ENCODE measurements at regions not wholly inside any gene's neighbourhood (a gene's known extent, or its start where the extent isn't known, plus 50 kb on each side); places are given as distances from the start of the nearest gene placed in this dataset.

- Histone ChIP-seq H3K36me3 (ENCODE audit: control insufficient read depth, insufficient read depth, low read length) (no peaks in the 10 kb centered on the region), H3K4me1 (ENCODE audit: control insufficient read depth, insufficient read depth, low read length) (no peaks in the 10 kb centered on the region), H3K4me3 (ENCODE audit: low read depth in 2 of 2, low read length in 2 of 2) (no peak overlapping the region), H3K9me3 (ENCODE audit: control insufficient read depth, insufficient read depth, low read depth, low read length) (no peaks in the 10 kb centered on the region), H3K27ac (ENCODE audit: low read length) (no peak overlapping the region), H3K27me3 (ENCODE audit: control insufficient read depth, insufficient read depth, low read length) (no peaks in the 10 kb centered on the region)
- no peak for TF ChIP-seq CTCF (IDR thresholded peaks at IDR 0.05)
- DNase-seq (ENCODE audit: low read depth, low spot score): no peak
- POLR2A ChIA-PET: no interaction called here
- CTCF ChIA-PET: no interaction called here
- no TSS peak for BruUV-seq (replicated peaks)
- ATAC-seq: no peak
- in situ Hi-C loops (cut with HindIII; ENCODE audit: low pct_unique_long_range_greater_than_20kb, low sequenced_read_pairs) (no loop called here), intact Hi-C loops (cut with micrococcal nuclease; ENCODE audit: unreplicated experiment) (no loop called here)
Measured at GRCh38 chr21:23130308-23130707, 2132.1 kb downstream of the NCAM2 start.

GRCh38 chr21:23131177-23131576, 2133.0 kb downstream of the NCAM2 start:
- peak; percentile 5 for DNase-seq (ENCODE audit: low read depth, low spot score)
- ChIA-PET POLR2A (no interaction called here), CTCF (no interaction called here)
- H3K9me3 ChIP-seq (ENCODE audit: control insufficient read depth, insufficient read depth, low read depth, low read length): no peaks in the 10 kb centered on the region
- H3K36me3 ChIP-seq (ENCODE audit: control insufficient read depth, insufficient read depth, low read length): no peaks in the 10 kb centered on the region
- intact Hi-C loops (cut with micrococcal nuclease; ENCODE audit: unreplicated experiment) (no loop called here), in situ Hi-C loops (cut with HindIII; ENCODE audit: low pct_unique_long_range_greater_than_20kb, low sequenced_read_pairs) (no loop called here)
- no peaks in the 10 kb centered on the region for H3K4me1 ChIP-seq (ENCODE audit: control insufficient read depth, insufficient read depth, low read length)
- H3K27me3 ChIP-seq (ENCODE audit: control insufficient read depth, insufficient read depth, low read length): no peaks in the 10 kb centered on the region
- H3K27ac ChIP-seq (ENCODE audit: low read length): no peak overlapping the region
- no peak for ATAC-seq
- no peak overlapping the region for H3K4me3 ChIP-seq (ENCODE audit: low read depth in 2 of 2, low read length in 2 of 2)
- TF ChIP-seq TCF7L2 (IDR thresholded peaks at IDR 0.05; ENCODE audit: low read depth, low read length) (no peak), CTCF (IDR thresholded peaks at IDR 0.05) (peak; percentile 15; the same call in 1 of the 2 replicates)
- BruUV-seq (replicated peaks): no TSS peak

- Histone ChIP-seq H3K27ac (ENCODE audit: low read length) (no peak overlapping the region), H3K4me1 (ENCODE audit: control insufficient read depth, insufficient read depth, low read length) (no peaks in the 10 kb centered on the region), H3K4me3 (ENCODE audit: low read depth in 2 of 2, low read length in 2 of 2) (no peak overlapping the region), H3K36me3 (ENCODE audit: control insufficient read depth, insufficient read depth, low read length) (no peaks in the 10 kb centered on the region), H3K27me3 (ENCODE audit: control insufficient read depth, insufficient read depth, low read length) (no peaks in the 10 kb centered on the region), H3K9me3 (ENCODE audit: control insufficient read depth, insufficient read depth, low read depth, low read length) (peaks cover 6% of the 10 kb centered on the region; the same call in 1 of the 2 replicates)
- CTCF ChIA-PET: no interaction called here
- DNase-seq (ENCODE audit: low read depth, low spot score) (no peak), ATAC-seq (no peak)
- no TSS peak for BruUV-seq (replicated peaks)
- no peak for TF ChIP-seq POLR2AphosphoS5 (IDR thresholded peaks at IDR 0.05; ENCODE audit: low read depth, low read length)
- no peak for TF ChIP-seq SIN3A (IDR thresholded peaks at IDR 0.05; ENCODE audit: borderline replicate concordance, insufficient read depth, low read depth, low read length)
- TF ChIP-seq REST (IDR thresholded peaks at IDR 0.05; ENCODE audit: insufficient read depth in 1 of 2, low read depth in 2 of 2, low read length in 1 of 2): no peak
- TF ChIP-seq TCF7L2 (IDR thresholded peaks at IDR 0.05; ENCODE audit: low read depth, low read length): no peak
- no peak for TF ChIP-seq CTCF (IDR thresholded peaks at IDR 0.05)
- in situ Hi-C loops (cut with HindIII; ENCODE audit: low pct_unique_long_range_greater_than_20kb, low sequenced_read_pairs) (no loop called here), intact Hi-C loops (cut with micrococcal nuclease; ENCODE audit: unreplicated experiment) (no loop called here)
- POLR2A ChIA-PET: no interaction called here
Measured at GRCh38 chr21:23138797-23139196, 2140.6 kb downstream of the NCAM2 start.

Data from Panc1 (cell line).